IMR-90 (cell line): ENCODE measurements at regions not wholly inside any gene's neighbourhood (a gene's known extent, or its start where the extent isn't known, plus 50 kb on each side); places are given as distances from the start of the nearest gene placed in this dataset.

ENCODE experiments used
- CEBPB ChIP-seq: IDR thresholded peaks from 2 replicates; pipeline ENCODE4 v1.6.1; 2012; ENCODE audit warnings: low read depth, low read length, improper control_type of control experiment
- CHD1 ChIP-seq: IDR thresholded peaks from 2 replicates; pipeline ENCODE4 v1.6.1; 2012; ENCODE audit warnings: low read depth, low read length, improper control_type of control experiment
- CTCF ChIP-seq: conservative IDR thresholded peaks from 2 replicates; pipeline ENCODE4 v1.5.1; 2012; ENCODE audit warnings: mild to moderate bottlenecking, low read depth, low read length, improper control_type of control experiment
- MXI1 ChIP-seq: IDR thresholded peaks from 2 replicates; pipeline ENCODE4 v1.6.1; 2012; ENCODE audit warnings: low read depth, mild to moderate bottlenecking, low read length, moderate library complexity, borderline replicate concordance
- POLR2A ChIP-seq: IDR thresholded peaks from 2 replicates; pipeline ENCODE4 v1.6.1; 2012; ENCODE audit warnings: mild to moderate bottlenecking, low read depth, low read length
- RAD21 ChIP-seq: IDR thresholded peaks from 2 replicates; pipeline ENCODE4 v1.6.1; 2012; ENCODE audit warnings: low read length, improper control_type of control experiment
- RFX5 ChIP-seq: IDR thresholded peaks from 2 replicates; pipeline ENCODE4 v1.8.0; 2012; ENCODE audit warnings: low read depth, mild to moderate bottlenecking, low read length, moderate library complexity
- SMC3 ChIP-seq: fragments of 150-350 bp; IDR thresholded peaks from 2 replicates; pipeline ENCODE4 v1.6.1; 2016; ENCODE audit warnings: low read depth, mild to moderate bottlenecking, antibody characterized with exemption, low read length, moderate library complexity

- TF ChIP-seq POLR2A (no peak), CTCF (no peak), RAD21 (no peak), RFX5 (no peak), SMC3 (no peak), MXI1 (no peak), CHD1 (no peak), CEBPB (no peak)
Measured at GRCh38 chr1:168788258-168788657, 59.3 kb upstream of the DPT start.
